KMS-11 (cell line): ENCODE measurements at regions not wholly inside any gene's neighbourhood (a gene's known extent, or its start where the extent isn't known, plus 50 kb on each side); places are given as distances from the start of the nearest gene placed in this dataset.

Experiments used
- H2AFZ ChIP-seq: fragments of 200-600 bp; sonication (generic); 2 replicates; pipeline ENCODE4 v1.6.1; 2016; ENCODE audit warnings: antibody characterized with exemption, mixed run types, low read depth
- H3K27ac ChIP-seq: fragments of 200-600 bp; sonication (generic); 2 replicates; pipeline ENCODE4 v1.6.1; 2016; ENCODE audit warnings: mild to moderate bottlenecking, mixed run types
- H3K27me3 ChIP-seq: fragments of 200-600 bp; sonication (generic); 2 replicates; pipeline ENCODE4 v1.6.1; 2017; ENCODE audit warnings: mild to moderate bottlenecking, low read depth, mixed run types, moderate library complexity; ENCODE audit not compliant: insufficient read depth
- H3K36me3 ChIP-seq: fragments of 200-600 bp; sonication (generic); 2 replicates; pipeline ENCODE4 v1.6.1; 2017; ENCODE audit warnings: mild to moderate bottlenecking, mixed run types; ENCODE audit not compliant: insufficient read depth
- H3K4me1 ChIP-seq: fragments of 200-600 bp; sonication (generic); 2 replicates; pipeline ENCODE4 v1.6.1; 2016; ENCODE audit warnings: mild to moderate bottlenecking, low read depth, mixed run types; ENCODE audit not compliant: poor library complexity, severe bottlenecking
- H3K4me2 ChIP-seq: fragments of 200-600 bp; sonication (generic); 2 replicates; pipeline ENCODE4 v1.7.0; 2016; ENCODE audit warnings: mild to moderate bottlenecking, mixed run types
- H3K4me3 ChIP-seq: fragments of 200-600 bp; sonication (generic); IDR thresholded peaks from 2 replicates; pipeline ENCODE4 v1.6.1; 2017; ENCODE audit warnings: low read depth, low read length, mixed read lengths; ENCODE audit not compliant: insufficient read depth
- H3K79me2 ChIP-seq: fragments of 200-600 bp; sonication (generic); 2 replicates; pipeline ENCODE4 v1.6.1; 2016; ENCODE audit warnings: low read depth, mixed run types; ENCODE audit not compliant: insufficient read depth
- H3K9ac ChIP-seq: fragments of 200-600 bp; sonication (generic); 2 replicates; pipeline ENCODE4 v1.6.1; 2016; ENCODE audit warnings: mild to moderate bottlenecking, mixed run types
- H4K20me1 ChIP-seq: fragments of 200-600 bp; sonication (generic); 2 replicates; pipeline ENCODE4 v1.6.1; 2016; ENCODE audit warnings: mild to moderate bottlenecking, mixed run types; ENCODE audit not compliant: insufficient read depth
- TF ChIP-seq, protein P1 (sequence below): fragments of 200-600 bp; sonication (generic); conservative IDR thresholded peaks from 2 replicates; pipeline ENCODE4 v1.6.1; 2017; ENCODE audit warnings: low read depth, mild to moderate bottlenecking, antibody characterized with exemption, low read length, moderate library complexity, mixed read lengths

DNA sequence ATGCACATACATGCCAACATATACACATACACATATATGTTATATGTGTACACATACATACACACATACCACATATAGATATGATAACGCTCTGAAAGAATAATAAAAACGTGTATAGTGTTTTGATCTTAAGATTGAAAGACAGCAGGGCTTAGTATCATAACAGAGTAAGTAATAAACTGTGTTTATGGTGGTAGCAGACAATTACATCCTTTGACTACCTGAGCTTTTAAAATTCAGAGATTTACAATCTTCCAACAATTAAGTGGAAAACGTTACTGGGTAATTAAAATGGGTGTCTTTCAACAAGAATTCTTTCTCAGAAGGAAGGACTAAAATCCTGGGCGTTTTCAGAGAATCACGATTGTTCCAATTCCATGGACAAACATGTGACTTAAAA lies 552.4 kb downstream of the EPHA4 start:
- no peaks in the 10 kb centered on the region for H3K27me3 ChIP-seq
- H3K4me1 ChIP-seq = no peaks in the 10 kb centered on the region
- H2AFZ ChIP-seq = no peak overlapping the region
- no peaks in the 10 kb centered on the region for H4K20me1 ChIP-seq
- H3K27ac ChIP-seq = no peak overlapping the region
- TF ChIP-seq, protein P1, sequence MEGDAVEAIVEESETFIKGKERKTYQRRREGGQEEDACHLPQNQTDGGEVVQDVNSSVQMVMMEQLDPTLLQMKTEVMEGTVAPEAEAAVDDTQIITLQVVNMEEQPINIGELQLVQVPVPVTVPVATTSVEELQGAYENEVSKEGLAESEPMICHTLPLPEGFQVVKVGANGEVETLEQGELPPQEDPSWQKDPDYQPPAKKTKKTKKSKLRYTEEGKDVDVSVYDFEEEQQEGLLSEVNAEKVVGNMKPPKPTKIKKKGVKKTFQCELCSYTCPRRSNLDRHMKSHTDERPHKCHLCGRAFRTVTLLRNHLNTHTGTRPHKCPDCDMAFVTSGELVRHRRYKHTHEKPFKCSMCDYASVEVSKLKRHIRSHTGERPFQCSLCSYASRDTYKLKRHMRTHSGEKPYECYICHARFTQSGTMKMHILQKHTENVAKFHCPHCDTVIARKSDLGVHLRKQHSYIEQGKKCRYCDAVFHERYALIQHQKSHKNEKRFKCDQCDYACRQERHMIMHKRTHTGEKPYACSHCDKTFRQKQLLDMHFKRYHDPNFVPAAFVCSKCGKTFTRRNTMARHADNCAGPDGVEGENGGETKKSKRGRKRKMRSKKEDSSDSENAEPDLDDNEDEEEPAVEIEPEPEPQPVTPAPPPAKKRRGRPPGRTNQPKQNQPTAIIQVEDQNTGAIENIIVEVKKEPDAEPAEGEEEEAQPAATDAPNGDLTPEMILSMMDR = no peak
- H3K4me2 ChIP-seq = no peak overlapping the region
- H3K79me2 ChIP-seq = no peaks in the 10 kb centered on the region
- no peak overlapping the region for H3K4me3 ChIP-seq
- no peaks in the 10 kb centered on the region for H3K36me3 ChIP-seq
- H3K9ac ChIP-seq = no peak overlapping the region

DNA sequence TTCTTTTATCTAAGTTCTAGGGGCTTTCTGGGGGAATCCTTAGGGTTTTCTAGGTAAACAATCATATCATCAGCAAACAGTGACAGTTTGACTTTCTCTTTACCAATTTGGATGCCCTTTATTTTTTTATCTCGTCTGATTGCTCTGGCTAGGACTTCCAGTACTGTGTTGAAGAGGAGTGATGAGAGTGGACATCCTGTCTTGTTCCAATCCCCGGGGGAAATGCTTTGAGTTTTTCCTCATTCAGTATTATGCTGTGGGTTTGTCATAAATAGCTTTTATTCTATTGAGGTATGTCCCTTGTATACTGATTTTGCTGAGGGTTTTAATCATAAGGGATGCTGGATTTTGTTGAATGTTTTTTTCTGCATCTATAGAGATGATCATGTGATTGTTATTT lies 549.5 kb downstream of the EPHA4 start:
- Histone ChIP-seq H4K20me1 (no peaks in the 10 kb centered on the region), H2AFZ (no peak overlapping the region), H3K9ac (no peak overlapping the region), H3K4me3 (no peak overlapping the region), H3K4me1 (no peaks in the 10 kb centered on the region), H3K27ac (no peak overlapping the region), H3K36me3 (no peaks in the 10 kb centered on the region), H3K79me2 (no peaks in the 10 kb centered on the region), H3K4me2 (no peak overlapping the region), H3K27me3 (no peaks in the 10 kb centered on the region)
- TF ChIP-seq, protein P1 = no peak

DNA sequence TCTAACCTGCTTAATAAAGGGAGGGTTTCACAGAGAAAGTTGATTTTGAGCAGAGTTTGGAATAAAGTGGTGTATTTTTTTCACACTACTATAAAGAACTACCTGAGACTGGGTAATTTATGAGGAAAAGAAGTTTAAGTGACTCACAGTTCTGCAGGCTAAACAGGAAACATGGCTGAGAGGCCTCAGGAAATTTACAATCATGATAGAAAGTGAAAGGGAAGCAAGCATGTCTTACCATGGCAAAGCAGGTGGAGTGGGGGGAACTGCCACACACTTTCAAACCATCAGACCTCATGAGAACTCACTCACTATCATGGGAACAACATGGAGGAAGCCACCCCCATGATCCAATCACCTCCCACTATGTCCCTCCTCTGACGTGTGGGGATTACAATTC lies 546.7 kb downstream of the EPHA4 start:
- Histone ChIP-seq H3K4me2 (no peak overlapping the region), H4K20me1 (no peaks in the 10 kb centered on the region), H3K4me3 (no peak overlapping the region), H3K4me1 (no peaks in the 10 kb centered on the region), H2AFZ (no peak overlapping the region), H3K27ac (no peak overlapping the region), H3K9ac (no peak overlapping the region), H3K27me3 (no peaks in the 10 kb centered on the region), H3K79me2 (no peaks in the 10 kb centered on the region), H3K36me3 (no peaks in the 10 kb centered on the region)
- TF ChIP-seq, protein P1 = no peak

DNA sequence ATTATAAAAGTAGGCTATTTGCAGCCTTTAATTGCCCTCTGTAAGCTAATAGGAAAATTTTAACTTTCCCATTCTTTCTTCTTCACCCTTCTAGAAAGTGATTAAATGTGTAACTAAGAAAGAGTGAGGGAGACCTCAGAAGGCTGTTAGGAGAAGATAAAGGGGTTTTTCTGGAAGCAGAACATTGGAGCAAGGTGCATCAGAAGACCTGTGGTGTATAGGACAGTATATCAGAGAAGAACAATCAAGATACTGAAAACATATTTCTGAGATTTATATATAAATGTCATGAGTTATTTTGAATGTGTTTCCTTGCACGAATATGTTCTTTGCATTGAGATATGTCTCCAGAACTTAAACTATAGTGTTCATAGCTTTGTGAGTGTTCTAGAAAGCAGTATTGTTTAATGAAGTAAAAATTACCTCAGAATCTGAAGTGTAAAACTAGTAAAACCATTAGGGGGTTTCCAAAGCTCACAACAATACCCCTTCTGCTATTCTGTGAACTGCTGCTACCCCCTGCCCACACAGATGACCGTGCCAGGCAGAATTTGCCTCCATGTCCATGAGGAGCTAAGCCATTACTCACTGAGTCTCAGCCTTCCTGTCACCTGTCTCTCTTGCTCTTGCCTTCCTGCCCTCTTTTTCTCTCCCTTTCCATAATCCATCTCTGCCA lies 537.9 kb downstream of the EPHA4 start:
- Histone ChIP-seq H3K79me2 (no peaks in the 10 kb centered on the region), H3K36me3 (no peaks in the 10 kb centered on the region), H2AFZ (no peak overlapping the region)

More for the DNA sequence above, 537.9 kb downstream of the EPHA4 start:
- no peak overlapping the region for H3K9ac ChIP-seq
- H4K20me1 ChIP-seq = no peaks in the 10 kb centered on the region
- H3K27me3 ChIP-seq = no peaks in the 10 kb centered on the region
- TF ChIP-seq, protein P1 = no peak
- H3K27ac ChIP-seq = no peak overlapping the region
- H3K4me1 ChIP-seq = no peaks in the 10 kb centered on the region
- no peak overlapping the region for H3K4me2 ChIP-seq
- H3K4me3 ChIP-seq = no peak overlapping the region
